ENCODE measurements at regions not wholly inside any gene's neighbourhood (a gene's known extent, or its start where the extent isn't known, plus 50 kb on each side); places are given as distances from the start of the nearest gene placed in this dataset.

DNA sequence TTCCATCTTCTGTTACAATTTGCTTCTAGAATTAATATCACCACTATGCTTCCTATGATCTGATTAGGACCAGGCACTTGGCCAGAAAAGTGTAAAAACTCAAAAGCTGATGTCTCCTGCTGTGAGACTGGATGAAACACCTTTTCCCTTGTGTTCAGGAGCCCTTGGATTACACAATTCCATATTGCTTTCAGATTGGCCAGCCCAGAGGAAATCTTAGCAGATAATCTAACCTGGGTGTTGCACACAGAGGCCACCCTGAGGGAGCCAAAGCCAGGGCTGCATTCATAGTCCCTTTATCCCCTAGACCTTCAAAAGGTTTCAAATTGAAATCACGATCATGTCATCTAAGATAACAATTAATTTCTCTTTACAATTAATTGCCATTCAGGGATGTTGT is 94.1 kb upstream of the SELENOP start:
- in situ Hi-C loops (cut with MboI), result loop anchor here (5.0 kb wide), 1 partner anchor 136 kb away; the partner anchor contains the start of gene ANXA2R
- POLR2A ChIA-PET, result no interaction called here
- ATAC-seq, result no peak
- no peak overlapping the region for H3K4me2 ChIP-seq (ENCODE audit: insufficient read depth, low read length)
- no peak overlapping the region for H2AFZ ChIP-seq (ENCODE audit: low read depth, low read length)
- DNase-seq (ENCODE audit: extremely low read depth in 1 of 4, low spot score in 3 of 4), result no peak
- H3K27ac ChIP-seq (ENCODE audit: extremely low read depth, low read depth, low read length), result no peak overlapping the region
- no peaks in the 10 kb centered on the region for H3K9me1 ChIP-seq (ENCODE audit: control insufficient read depth, insufficient read depth, low read length)
- H3K9ac ChIP-seq (ENCODE audit: insufficient read depth in 1 of 2, low read depth in 2 of 2, low read length in 2 of 2), result no peak overlapping the region
- WGBS (ENCODE audit: insufficient coverage, low coverage, missing lambda C conversion rate), result 0% methylated on average over 1 of the region's 1 CpG
- CTCF ChIA-PET (ENCODE audit: low intra/inter-chr PET ratio), result no interaction called here
- no TSS peak for BruUV-seq (replicated peaks)
- H3K79me2 ChIP-seq (ENCODE audit: control insufficient read depth, insufficient read depth, low read length), result no peaks in the 10 kb centered on the region
- no peaks in the 10 kb centered on the region for H3K9me3 ChIP-seq (replicated peaks; ENCODE audit: control insufficient read depth, insufficient read depth, low read depth, low read length)
- peaks cover 3 to 8% of the 10 kb centered on the region in 2 experiments; a peak in 3 of 5 replicates for H3K27me3 ChIP-seq (ENCODE audit: control insufficient read depth in 2 of 2, insufficient read depth in 2 of 2, low read length in 2 of 2)
- TF ChIP-seq ZFX (CRISPR knock-in tag; IDR thresholded peaks at IDR 0.05) (no peak), CEBPB (tag; IDR thresholded peaks at IDR 0.05) (0 out of 2 replicates have a peak, but pooled peaks have one; percentile 42), KAT8 (IDR thresholded peaks at IDR 0.05; ENCODE audit: low read depth) (no peak), MAZ (CRISPR knock-in tag; conservative IDR thresholded peaks at IDR 0.05 in 1 of 2, IDR thresholded peaks at IDR 0.05 in 1 of 2) (no peak), NR2F6 (CRISPR knock-in tag; IDR thresholded peaks at IDR 0.05) (no peak), RFX5 (IDR thresholded peaks at IDR 0.05; ENCODE audit: low read depth, low read length) (no peak), CEBPG (CRISPR knock-in tag; IDR thresholded peaks at IDR 0.05) (no peak), CEBPG (tag; conservative IDR thresholded peaks at IDR 0.05 in 1 of 2, IDR thresholded peaks at IDR 0.05 in 1 of 2) (0 out of 4 replicates have a peak, but pooled peaks of 1 of the 2 experiments have one; percentile 20), ETS1 (conservative IDR thresholded peaks at IDR 0.05; ENCODE audit: control insufficient read depth, low read depth, low read length) (no peak), JUND (IDR thresholded peaks at IDR 0.05; ENCODE audit: borderline replicate concordance, low read depth, low read length) (no peak), JUND (tag; IDR thresholded peaks at IDR 0.05; ENCODE audit: borderline replicate concordance, low read depth, low read length) (no peak), ARID4B (CRISPR knock-in tag; IDR thresholded peaks at IDR 0.05) (no peak)
- H3K36me3 ChIP-seq (ENCODE audit: control insufficient read depth, insufficient read depth, low read length), result no peaks in the 10 kb centered on the region
- intact Hi-C loops (cut with micrococcal nuclease), result loop anchor here (5.0 kb wide), 1 partner anchor 406 kb away; the partner anchor contains the start of gene HMGCS1
- H3K4me3 ChIP-seq, result no peak overlapping the region
- peaks cover 3 to 6% of the 10 kb centered on the region in 2 experiments; a peak in 2 of 5 replicates for H3K4me1 ChIP-seq (replicated peaks in 1 of 2; ENCODE audit: control insufficient read depth in 2 of 2, insufficient read depth in 2 of 2, low read length in 2 of 2)
- FAIRE-seq, result no peak
- no peaks in the 10 kb centered on the region for H4K20me1 ChIP-seq (replicated peaks; ENCODE audit: control insufficient read depth, insufficient read depth, low read length)

Data from K562 (cell line).